Stimulated activated CD8-positive, alpha-beta memory T cell treated with anti-CD3 and anti-CD28 coated beads, Interleukin-7, amount 100 ng/mL, for 48 hours (primary cell): ENCODE measurements at regions not wholly inside any gene's neighbourhood (a gene's known extent, or its start where the extent isn't known, plus 50 kb on each side); places are given as distances from the start of the nearest gene placed in this dataset.

ENCODE experiments used
- DNase-seq, 2 donors: peaks; one replicate each; pipeline ENCODE4 v3.0.0-alpha.2; 2020; ENCODE audit warnings: low read depth in 1 of 2; ENCODE audit errors: extremely low read depth in 1 of 2

- no peak for DNase-seq
Measured at GRCh38 chr19:27675771-27676170, 1537.2 kb downstream of the UQCRFS1 start.

- no peak for DNase-seq
Measured at GRCh38 chr19:27674701-27675100, 1538.2 kb downstream of the UQCRFS1 start.

- DNase-seq = no peak
Measured at GRCh38 chr19:27673986-27674385, 1539.0 kb downstream of the UQCRFS1 start.

GRCh38 chr19:27672309-27673047 lies 1540.5 kb downstream of the UQCRFS1 start:
- DNase-seq = no peak

GRCh38 chr19:27671876-27672275 lies 1541.1 kb downstream of the UQCRFS1 start:
- no peak for DNase-seq

GRCh38 chr19:27660428-27660827 lies 1552.5 kb downstream of the UQCRFS1 start:
- DNase-seq = no peak

GRCh38 chr19:27657271-27658051 lies 1555.5 kb downstream of the UQCRFS1 start:
- no peak for DNase-seq

GRCh38 chr19:27654266-27654990 lies 1558.5 kb downstream of the UQCRFS1 start:
- DNase-seq = no peak

GRCh38 chr19:27652796-27653195 lies 1560.2 kb downstream of the UQCRFS1 start:
- DNase-seq = no peak

- no peak for DNase-seq
Measured at GRCh38 chr19:27652281-27652680, 1560.7 kb downstream of the UQCRFS1 start.

GRCh38 chr19:27647423-27647822 lies 1565.5 kb downstream of the UQCRFS1 start:
- no peak for DNase-seq

GRCh38 chr19:27635401-27635800 lies 1577.5 kb downstream of the UQCRFS1 start:
- no peak for DNase-seq

GRCh38 chr19:27618006-27618405 lies 1594.9 kb downstream of the UQCRFS1 start:
- no peak for DNase-seq

GRCh38 chr19:27580906-27581305 lies 1632.0 kb downstream of the UQCRFS1 start:
- no peak for DNase-seq
